Ishikawa (cell line): ENCODE measurements at regions not wholly inside any gene's neighbourhood (a gene's known extent, or its start where the extent isn't known, plus 50 kb on each side); places are given as distances from the start of the nearest gene placed in this dataset.

Source experiments
- CREB1 ChIP-seq: IDR thresholded peaks from 2 replicates; pipeline ENCODE4 v1.6.1; 2012; ENCODE audit warnings: low read depth
- EP300 ChIP-seq: IDR thresholded peaks from 2 replicates; pipeline ENCODE4 v1.6.1; 2012; ENCODE audit warnings: borderline replicate concordance
- FOXM1 ChIP-seq: IDR thresholded peaks from 2 replicates; pipeline ENCODE4 v1.6.1; 2012; ENCODE audit warnings: low read depth, borderline replicate concordance
- MAX ChIP-seq: IDR thresholded peaks from 2 replicates; pipeline ENCODE4 v1.6.1; 2012
- NFIC ChIP-seq: IDR thresholded peaks from 2 replicates; pipeline ENCODE4 v1.6.1; 2012
- RAD21 ChIP-seq: IDR thresholded peaks from 2 replicates; pipeline ENCODE4 v1.6.1; 2012; ENCODE audit warnings: low read depth
- TAF1 ChIP-seq: IDR thresholded peaks from 2 replicates; pipeline ENCODE4 v1.6.1; 2012; ENCODE audit warnings: low read depth, mild to moderate bottlenecking
- TCF12 ChIP-seq: IDR thresholded peaks from 2 replicates; pipeline ENCODE4 v1.6.1; 2012; ENCODE audit warnings: low read depth
- USF1 ChIP-seq: IDR thresholded peaks from 2 replicates; pipeline ENCODE4 v1.6.1; 2012
- YY1 ChIP-seq: IDR thresholded peaks from 2 replicates; pipeline ENCODE4 v1.6.1; 2012; ENCODE audit warnings: low read depth

GRCh38 chr20:50308166-50308512 is 117.5 kb downstream of the CEBPB start:
- TF ChIP-seq USF1 (no peak), MAX (no peak), RAD21 (no peak), YY1 (no peak), EP300 (no peak), TAF1 (no peak), FOXM1 (no peak), CREB1 (no peak), TCF12 (no peak), NFIC (no peak)
